ENCODE measurements at regions not wholly inside any gene's neighbourhood (a gene's known extent, or its start where the extent isn't known, plus 50 kb on each side); places are given as distances from the start of the nearest gene placed in this dataset.

DNA sequence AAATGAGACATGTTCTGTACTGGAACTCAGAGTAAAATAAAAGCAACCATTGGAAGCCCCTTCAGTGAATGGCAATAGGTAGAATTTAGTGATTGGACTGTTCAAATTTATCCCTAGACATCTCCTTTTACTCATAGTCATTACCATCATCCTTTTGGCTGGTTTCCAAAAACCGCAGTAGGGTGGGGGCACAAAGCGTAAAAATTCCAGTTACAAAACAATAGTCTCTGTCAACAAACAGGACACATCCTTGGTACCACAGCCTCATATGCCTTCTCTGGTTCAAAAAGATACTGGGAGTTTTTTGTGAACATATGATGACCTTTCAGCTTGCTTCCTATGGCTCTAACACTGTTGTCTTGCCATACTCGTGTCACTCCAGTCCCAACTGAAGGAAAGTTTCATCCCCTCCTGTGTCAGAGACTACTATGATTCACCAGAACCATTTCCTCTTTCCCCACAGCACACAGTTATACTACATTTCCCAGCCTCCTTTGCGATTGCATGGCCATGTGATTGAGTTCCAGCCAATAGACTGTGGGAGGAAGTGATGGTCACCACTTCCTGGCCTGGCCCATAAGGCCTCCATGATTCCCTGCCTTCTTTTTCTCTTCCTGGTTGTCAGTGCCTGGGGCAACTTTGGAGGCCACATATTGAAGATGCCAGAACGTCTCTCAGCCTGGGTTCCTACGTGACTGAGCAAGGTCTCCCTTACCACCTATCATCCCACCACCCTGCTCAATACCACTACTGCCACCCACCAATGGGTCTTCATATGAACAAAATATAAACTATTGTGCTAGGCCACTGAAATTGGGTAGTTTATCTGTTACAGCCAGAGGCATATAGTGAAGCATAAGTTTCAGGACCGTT lies 162.4 kb downstream of the ID4 start:
- Histone ChIP-seq H3K9me3 (peaks cover 0 to 9% (median 3%) of the 10 kb centered on the region in 8 donors), H3K4me3 (no peak overlapping the region), H3K4me1 (no peaks in the 10 kb centered on the region), H3K27ac (no peak overlapping the region), H3K36me3 (no peaks in the 10 kb centered on the region), H3K27me3 (replicated peaks in 1 of 7) (peaks cover 0 to 13% (median 0%) of the 10 kb centered on the region in 7 donors)
- 55 to 84% (median 70%) methylated on average over 7 of the region's 7 CpGs for WGBS, 5 donors
- DNase-seq, result no peak
- no peak for TF ChIP-seq POLR2A (IDR thresholded peaks at IDR 0.05)
- TF ChIP-seq POLR2AphosphoS5 (IDR thresholded peaks at IDR 0.05), result no peak
- TF ChIP-seq, protein P1, sequence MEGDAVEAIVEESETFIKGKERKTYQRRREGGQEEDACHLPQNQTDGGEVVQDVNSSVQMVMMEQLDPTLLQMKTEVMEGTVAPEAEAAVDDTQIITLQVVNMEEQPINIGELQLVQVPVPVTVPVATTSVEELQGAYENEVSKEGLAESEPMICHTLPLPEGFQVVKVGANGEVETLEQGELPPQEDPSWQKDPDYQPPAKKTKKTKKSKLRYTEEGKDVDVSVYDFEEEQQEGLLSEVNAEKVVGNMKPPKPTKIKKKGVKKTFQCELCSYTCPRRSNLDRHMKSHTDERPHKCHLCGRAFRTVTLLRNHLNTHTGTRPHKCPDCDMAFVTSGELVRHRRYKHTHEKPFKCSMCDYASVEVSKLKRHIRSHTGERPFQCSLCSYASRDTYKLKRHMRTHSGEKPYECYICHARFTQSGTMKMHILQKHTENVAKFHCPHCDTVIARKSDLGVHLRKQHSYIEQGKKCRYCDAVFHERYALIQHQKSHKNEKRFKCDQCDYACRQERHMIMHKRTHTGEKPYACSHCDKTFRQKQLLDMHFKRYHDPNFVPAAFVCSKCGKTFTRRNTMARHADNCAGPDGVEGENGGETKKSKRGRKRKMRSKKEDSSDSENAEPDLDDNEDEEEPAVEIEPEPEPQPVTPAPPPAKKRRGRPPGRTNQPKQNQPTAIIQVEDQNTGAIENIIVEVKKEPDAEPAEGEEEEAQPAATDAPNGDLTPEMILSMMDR (IDR thresholded peaks at IDR 0.05 in 8 of 11, conservative IDR thresholded peaks at IDR 0.05 in 3 of 11), result no peak
- intact Hi-C loops (cut with DNase I; ENCODE audit: low total_unique reads), result no loop called here

DNA sequence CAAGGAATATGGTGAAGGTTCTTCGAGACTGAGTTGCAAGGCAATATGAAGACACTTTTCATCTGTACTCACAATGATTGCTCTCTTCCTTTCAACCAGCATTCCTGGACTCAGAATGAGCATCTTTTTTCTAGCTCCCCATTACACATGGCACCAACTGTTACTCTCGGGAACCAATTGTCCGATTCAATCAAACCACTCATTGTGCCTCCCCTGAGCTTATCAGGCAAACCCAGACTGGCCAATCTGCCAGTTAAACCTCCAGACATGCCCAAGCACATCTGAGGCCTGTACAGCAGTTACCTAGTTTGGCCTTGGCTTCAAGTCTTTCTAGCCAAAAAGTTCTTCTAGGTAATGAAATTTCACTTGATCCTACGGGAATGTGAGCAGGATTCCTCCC lies 164.1 kb downstream of the ID4 start:
- intact Hi-C loops (cut with DNase I; ENCODE audit: low total_unique reads), result no loop called here
- TF ChIP-seq POLR2A (IDR thresholded peaks at IDR 0.05) (no peak), POLR2AphosphoS5 (IDR thresholded peaks at IDR 0.05) (no peak)
- TF ChIP-seq, protein P1 (IDR thresholded peaks at IDR 0.05 in 8 of 11, conservative IDR thresholded peaks at IDR 0.05 in 3 of 11), result no peak
- WGBS, 5 donors, result 71 to 88% (median 79%) methylated on average over 4 of the region's 4 CpGs

DNA sequence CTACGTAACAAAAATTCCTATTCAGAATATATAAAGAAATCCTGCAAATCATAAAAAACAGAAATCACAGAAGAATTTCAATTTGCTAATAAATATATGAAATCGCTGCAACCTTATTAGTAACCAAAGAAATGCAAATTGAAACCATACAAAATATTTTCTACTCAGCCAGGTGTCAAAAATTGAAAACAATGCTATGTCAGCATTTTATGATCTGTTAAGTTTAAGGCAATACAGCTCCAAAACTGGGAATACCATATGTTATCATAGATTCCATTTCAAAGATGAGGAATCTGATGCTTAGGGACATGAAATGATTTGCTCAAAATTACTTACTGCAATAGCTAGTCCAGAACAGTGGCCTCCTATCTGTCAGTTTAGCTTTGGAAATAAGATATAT lies 168.9 kb downstream of the ID4 start:
- Histone ChIP-seq H3K36me3 (no peaks in the 10 kb centered on the region), H3K4me1 (no peaks in the 10 kb centered on the region), H3K9me3 (no peaks in the 10 kb centered on the region), H3K4me3 (no peak overlapping the region), H3K27ac (no peak overlapping the region), H3K27me3 (replicated peaks in 1 of 7) (peaks cover 0 to 3% (median 0%) of the 10 kb centered on the region in 7 donors)
- 84 to 93% (median 89%) methylated on average over 2 of the region's 2 CpGs for WGBS, 5 donors
- no peak for DNase-seq
- intact Hi-C loops (cut with DNase I; ENCODE audit: low total_unique reads), result no loop called here
- TF ChIP-seq POLR2A (IDR thresholded peaks at IDR 0.05) (no peak), POLR2AphosphoS5 (IDR thresholded peaks at IDR 0.05) (no peak)
- TF ChIP-seq, protein P1 (IDR thresholded peaks at IDR 0.05 in 8 of 11, conservative IDR thresholded peaks at IDR 0.05 in 3 of 11), result no peak

More for the DNA sequence above, 164.1 kb downstream of the ID4 start:
- Histone ChIP-seq H3K36me3 (no peaks in the 10 kb centered on the region), H3K4me1 (no peaks in the 10 kb centered on the region), H3K9me3 (peaks cover 0 to 9% (median 3%) of the 10 kb centered on the region in 8 donors), H3K27me3 (replicated peaks in 1 of 7) (peaks cover 0 to 4% (median 0%) of the 10 kb centered on the region in 7 donors), H3K27ac (no peak overlapping the region), H3K4me3 (no peak overlapping the region)
- DNase-seq, result no peak

DNA sequence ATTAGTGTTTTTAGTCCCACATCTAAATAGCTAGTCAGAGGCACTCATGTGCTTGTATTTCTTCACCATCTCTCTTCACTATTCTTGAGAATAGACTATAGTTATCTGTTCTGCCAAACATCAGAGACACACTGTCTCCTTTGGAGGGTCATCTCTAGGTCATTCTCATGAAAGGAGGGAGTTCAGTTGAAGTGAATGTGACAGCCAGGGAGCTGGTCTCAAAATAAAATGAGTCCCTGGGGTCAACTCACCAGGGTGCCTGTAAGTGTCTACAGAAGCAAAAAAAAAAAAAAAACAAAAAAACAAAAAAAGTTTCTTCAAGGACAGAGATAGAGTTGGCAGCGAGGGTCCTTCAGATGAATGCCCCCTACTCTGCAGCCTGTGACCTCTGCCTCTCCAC lies 171.0 kb downstream of the ID4 start:
- WGBS, 5 donors, result 17 to 67% (median 44%) methylated on average over 1 of the region's 1 CpG
- Histone ChIP-seq H3K9me3 (no peaks in the 10 kb centered on the region), H3K27me3 (replicated peaks in 1 of 7) (peaks cover 0 to 3% (median 0%) of the 10 kb centered on the region in 7 donors), H3K4me3 (no peak overlapping the region), H3K4me1 (no peaks in the 10 kb centered on the region), H3K27ac (no peak overlapping the region), H3K36me3 (no peaks in the 10 kb centered on the region)
- DNase-seq, result no peak
- intact Hi-C loops (cut with DNase I; ENCODE audit: low total_unique reads), result no loop called here
- TF ChIP-seq POLR2A (IDR thresholded peaks at IDR 0.05) (no peak), POLR2AphosphoS5 (IDR thresholded peaks at IDR 0.05) (no peak)
- TF ChIP-seq, protein P1 (IDR thresholded peaks at IDR 0.05 in 8 of 11, conservative IDR thresholded peaks at IDR 0.05 in 3 of 11), result no peak

All from spleen (tissue), 11 donors.